HepG2 (cell line): ENCODE measurements at regions not wholly inside any gene's neighbourhood (a gene's known extent, or its start where the extent isn't known, plus 50 kb on each side); places are given as distances from the start of the nearest gene placed in this dataset.

Experiments used
- ATAC-seq: fragments of 200-7000 bp; cut with Tn5 transposase; 3 replicates; pipeline ENCODE4 v1.9.1; 2020; ENCODE audit warnings: mild to moderate bottlenecking, moderate library complexity
- BruUV-seq: library from RNA; stranded (reverse); fragments of 400-500 nt; replicated peaks from 2 replicates; lab custom pipeline; 2021; lab: Mats Ljungman, UMichigan
- CTCF ChIA-PET: fragments of 300-600 bp; formaldehyde crosslinking; extraction: SDS; loops from one replicate; lab custom pipeline; 2021; ENCODE audit warnings: low total read pairs, inconsistent platforms, low intra/inter-chr PET ratio; lab: Yijun Ruan, JAX
- POLR2A ChIA-PET: fragments of 350-600 bp; sonication (Branson Sonifier 250); formaldehyde crosslinking; loops from one replicate; lab custom pipeline; 2020; ENCODE audit warnings: antibody characterized with exemption, inconsistent platforms; lab: Yijun Ruan, JAX
- DNase-seq: peaks from one replicate; pipeline ENCODE4 v3.0.0-alpha.2; 2015; ENCODE audit warnings: low spot score
- FAIRE-seq: peaks from 3 replicates; lab custom pipeline; 2011; peaks lifted over from hg19 to GRCh38; lab: Jason Lieb, UNC
- H2AFZ ChIP-seq: one replicate; pipeline ENCODE4 v1.6.1; 2011; ENCODE audit warnings: low read length, inconsistent platforms
- H3K27ac ChIP-seq: fragments of 300-600 bp; 3 replicates; pipeline ENCODE4 v1.8.0; 2011; ENCODE audit warnings: mixed run types, mild to moderate bottlenecking, mixed read lengths, low read length, inconsistent platforms; ENCODE audit not compliant: insufficient read depth; ENCODE audit errors: extremely low read length
- H3K27me3 ChIP-seq, 2 experiments: fragments of 200-600 bp in 1 of 2; 2 replicates in 1 of 2; 3 replicates in 1 of 2; pipeline versions ENCODE4 v1.6.0 to v1.8.0; 2011; ENCODE audit warnings: low read length in 2 of 2, mild to moderate bottlenecking in 2 of 2, moderate library complexity in 2 of 2, inconsistent platforms in 1 of 2; ENCODE audit not compliant: insufficient read depth in 2 of 2, control insufficient read depth in 1 of 2
- H3K36me3 ChIP-seq, 2 experiments: fragments of 200-600 bp in 1 of 2; replicated peaks in 1 of 2; 2 replicates in 1 of 2; 3 replicates in 1 of 2; pipeline versions ENCODE4 v1.5.1 to v1.8.0; 2011; ENCODE audit warnings: low read length in 2 of 2, inconsistent platforms in 1 of 2; ENCODE audit not compliant: insufficient read depth in 2 of 2, control insufficient read depth in 1 of 2
- H3K4me1 ChIP-seq: 2 replicates; pipeline ENCODE4 v1.5.1; 2012; ENCODE audit warnings: low read length, inconsistent platforms; ENCODE audit not compliant: insufficient read depth
- H3K4me2 ChIP-seq: 2 replicates; pipeline ENCODE4 v1.6.0; 2011; ENCODE audit warnings: low read depth, low read length, inconsistent platforms
- H3K4me3 ChIP-seq, 3 experiments: fragments of 200-600 bp in 1 of 3; sonication (generic), shearing (Covaris generic) in 1 of 3; replicated peaks in 1 of 3; 2 replicates each; pipeline ENCODE4 v1.5.1; 2011 to 2016; ENCODE audit warnings: low read length in 3 of 3, inconsistent platforms in 2 of 3, low read depth in 2 of 3, mild to moderate bottlenecking in 2 of 3, control low read depth in 1 of 3, mixed read lengths in 1 of 3; ENCODE audit not compliant: insufficient read depth in 1 of 3
- H3K79me2 ChIP-seq: one replicate; pipeline ENCODE4 v1.6.1; 2011; ENCODE audit warnings: low read length, inconsistent platforms; ENCODE audit not compliant: insufficient read depth
- H3K9ac ChIP-seq: 2 replicates; pipeline ENCODE4 v1.6.0; 2011; ENCODE audit warnings: mild to moderate bottlenecking, low read depth, low read length, inconsistent platforms; ENCODE audit not compliant: insufficient read depth
- H3K9me3 ChIP-seq: 2 replicates; pipeline ENCODE4 v1.5.1; 2012; ENCODE audit warnings: mild to moderate bottlenecking, low read length
- H4K20me1 ChIP-seq: 2 replicates; pipeline ENCODE4 v1.6.0; 2011; ENCODE audit warnings: inconsistent platforms, mild to moderate bottlenecking, low read length, moderate library complexity; ENCODE audit not compliant: insufficient read depth
- ATF7 ChIP-seq, 2 experiments: fragments of 450-650 bp in 1 of 2; sonication (generic) in 1 of 2; formaldehyde crosslinking in 1 of 2; IDR thresholded peaks; 2 replicates each; pipeline versions ENCODE4 v1.4.0 to v1.6.1; 2016 to 2020; ENCODE audit warnings: antibody characterized with exemption in 1 of 2, mild to moderate bottlenecking in 1 of 2, missing genetic modification reagents in 1 of 2
- IKZF4 ChIP-seq: sonication (generic); formaldehyde crosslinking; IDR thresholded peaks from 2 replicates; pipeline ENCODE4 v1.5.1; 2020; ENCODE audit warnings: borderline replicate concordance, mild to moderate bottlenecking, low read depth, missing genetic modification reagents; ENCODE audit errors: not compliant biosample characterization
- KDM2A ChIP-seq: sonication (generic); formaldehyde crosslinking; IDR thresholded peaks from 2 replicates; pipeline ENCODE4 v1.4.0; 2020; ENCODE audit warnings: low read depth, missing genetic modification reagents, borderline replicate concordance
- MEF2D ChIP-seq: sonication (generic); formaldehyde crosslinking; IDR thresholded peaks from 2 replicates; pipeline ENCODE4 v1.5.1; 2020; ENCODE audit warnings: mild to moderate bottlenecking, missing genetic modification reagents
- WGBS: methylation state at CpG from one replicate; pipeline ENCODE4 v1.1.6; 2017; ENCODE audit warnings: low lambda C conversion rate; 5-methylcytosine and 5-hydroxymethylcytosine counted together
- in situ Hi-C: cut with HindIII; loops from 2 replicates; pipeline ENCODE4 v1.10.0; 2017; ENCODE audit warnings: low pct_unique_long_range_greater_than_20kb; ENCODE audit not compliant: extremely low pct_ligation_motif_present
- intact Hi-C: fragments of 100-400 bp; cut with micrococcal nuclease; formaldehyde crosslinking; loops from one replicate; pipeline ENCODE4 v1.10.0; 2022; ENCODE audit not compliant: unreplicated experiment

DNA sequence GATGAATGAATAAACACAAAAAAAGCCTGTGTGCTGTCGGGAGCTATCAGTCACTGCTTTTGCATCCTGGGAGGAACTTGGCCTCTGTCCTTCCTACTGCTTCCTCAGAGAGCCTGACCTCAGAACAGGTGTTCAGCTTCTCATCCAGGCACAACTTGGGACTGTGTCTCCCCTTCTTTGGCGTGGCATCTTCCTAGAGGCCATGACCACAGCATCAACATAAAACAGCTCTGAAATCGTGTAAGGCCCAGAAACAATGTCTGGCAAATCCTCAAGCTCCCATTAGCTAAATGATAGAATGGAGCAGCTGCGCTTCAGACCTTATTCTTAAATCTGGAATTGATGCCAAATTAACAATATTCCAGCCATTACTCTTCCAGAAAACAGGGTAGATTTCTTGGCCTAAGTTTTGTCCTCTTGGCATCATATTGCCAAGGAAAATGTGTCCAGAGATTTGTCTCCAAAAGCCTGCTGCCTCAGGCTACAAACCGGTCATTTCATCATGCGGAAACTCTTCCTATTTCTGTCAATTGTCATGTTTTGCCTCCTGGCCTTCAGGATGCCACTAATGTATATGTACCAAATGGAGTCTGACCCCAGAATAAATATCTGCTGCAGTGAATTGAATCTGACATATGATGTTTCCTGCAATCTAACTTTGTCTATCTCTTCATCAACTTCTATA is 53.2 kb upstream of the RAB27B start:
- Histone ChIP-seq H3K27ac (no peak overlapping the region), H3K9ac (no peak overlapping the region), H3K4me1 (no peaks in the 10 kb centered on the region), H3K4me2 (no peak overlapping the region), H3K27me3 (no peaks in the 10 kb centered on the region), H4K20me1 (no peaks in the 10 kb centered on the region), H3K4me3 (no peak overlapping the region), H3K36me3 (no peaks in the 10 kb centered on the region), H2AFZ (no peak overlapping the region), H3K9me3 (no peaks in the 10 kb centered on the region), H3K79me2 (no peaks in the 10 kb centered on the region)
- ChIA-PET POLR2A (no interaction called here), CTCF (no interaction called here)
- in situ Hi-C loops, result no loop called here
- WGBS, result 38% methylated on average over 6 of the region's 6 CpGs
- intact Hi-C loops, result no loop called here
- TF ChIP-seq MEF2D (CRISPR knock-in tag), result no peak
- TF ChIP-seq KDM2A (CRISPR knock-in tag), result no peak
- no peak for ATAC-seq
- no TSS peak for BruUV-seq
- FAIRE-seq, result no peak
- DNase-seq, result no peak

DNA sequence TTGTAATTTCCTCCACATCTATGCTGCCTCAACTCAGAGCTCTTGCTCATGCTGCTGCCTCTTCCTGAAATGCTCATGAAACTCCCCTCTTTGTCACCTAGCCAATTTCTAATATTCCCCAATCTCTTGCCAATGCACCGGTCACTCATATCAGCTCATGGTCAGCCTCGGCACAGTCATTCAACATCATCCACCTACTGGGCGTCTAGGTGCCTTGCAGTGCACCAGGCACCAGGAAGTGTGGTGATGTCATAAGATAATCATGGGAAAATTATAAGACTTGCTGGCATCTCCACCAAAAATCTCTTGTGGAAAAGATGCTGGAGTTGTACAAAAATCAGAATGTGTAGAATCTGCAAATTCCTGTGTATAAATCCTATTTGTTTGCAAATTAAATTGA is 52.6 kb upstream of the RAB27B start:
- WGBS, result 36% methylated on average over 3 of the region's 3 CpGs
- ChIA-PET POLR2A (no interaction called here), CTCF (no interaction called here)
- FAIRE-seq (no peak), ATAC-seq (peak; percentile 67; the same call in 2 of the 3 replicates), DNase-seq (no peak)
- no peak overlapping the region for H3K4me2 ChIP-seq
- H3K9me3 ChIP-seq, result no peaks in the 10 kb centered on the region
- TF ChIP-seq ATF7 (IDR thresholded peaks at IDR 0.05), result 0 out of 2 replicates have a peak, but pooled peaks have one; percentile 23
- no peak for TF ChIP-seq ATF7 (CRISPR knock-in tag; IDR thresholded peaks at IDR 0.05)
- TF ChIP-seq IKZF4 (CRISPR knock-in tag), result no peak
- no peak overlapping the region for H2AFZ ChIP-seq
- no peak overlapping the region for H3K4me3 ChIP-seq
- no TSS peak for BruUV-seq
- H3K79me2 ChIP-seq, result no peaks in the 10 kb centered on the region
- no peak overlapping the region for H3K9ac ChIP-seq
- no peaks in the 10 kb centered on the region for H3K36me3 ChIP-seq
- intact Hi-C loops, result no loop called here
- in situ Hi-C loops, result no loop called here
- no peaks in the 10 kb centered on the region for H3K4me1 ChIP-seq
- no peaks in the 10 kb centered on the region for H4K20me1 ChIP-seq
- no peaks in the 10 kb centered on the region for H3K27me3 ChIP-seq
- H3K27ac ChIP-seq, result no peak overlapping the region
